Epithelial cell of prostate (primary cell): ENCODE measurements at regions not wholly inside any gene's neighbourhood (a gene's known extent, or its start where the extent isn't known, plus 50 kb on each side); places are given as distances from the start of the nearest gene placed in this dataset.

ENCODE experiments used
- DNase-seq: peaks from one replicate; pipeline ENCODE4 v3.0.0-alpha.2; 2011; ENCODE audit warnings: low read depth, low spot score
- H3K27ac ChIP-seq: fragments of 450-650 bp; 2 replicates; pipeline ENCODE4 v1.5.1; 2017; ENCODE audit warnings: mild to moderate bottlenecking

- no peak for DNase-seq
- no peak overlapping the region for H3K27ac ChIP-seq
These were observed 383.4 kb downstream of the CDH11 start for GRCh38 chr16:64738321-64738960.

- H3K27ac ChIP-seq, result no peak overlapping the region
- DNase-seq, result no peak
These were observed 385.0 kb downstream of the CDH11 start for GRCh38 chr16:64736857-64737256.

- no peak overlapping the region for H3K27ac ChIP-seq
- no peak for DNase-seq
These were observed 390.0 kb downstream of the CDH11 start for GRCh38 chr16:64731891-64732290.

GRCh38 chr16:64730261-64730660 is 391.6 kb downstream of the CDH11 start:
- no peak for DNase-seq
- no peak overlapping the region for H3K27ac ChIP-seq

GRCh38 chr16:64724339-64724738 is 397.5 kb downstream of the CDH11 start:
- no peak for DNase-seq
- no peak overlapping the region for H3K27ac ChIP-seq

GRCh38 chr16:64718486-64718885 is 403.4 kb downstream of the CDH11 start:
- DNase-seq, result no peak
- no peak overlapping the region for H3K27ac ChIP-seq

- no peak for DNase-seq
- no peak overlapping the region for H3K27ac ChIP-seq
These were observed 404.0 kb downstream of the CDH11 start for GRCh38 chr16:64717871-64718270.

GRCh38 chr16:64715624-64716023 is 406.2 kb downstream of the CDH11 start:
- DNase-seq, result no peak
- H3K27ac ChIP-seq, result no peak overlapping the region

- no peak overlapping the region for H3K27ac ChIP-seq
- no peak for DNase-seq
These were observed 409.8 kb downstream of the CDH11 start for GRCh38 chr16:64712026-64712425.

GRCh38 chr16:64711596-64711995 is 410.3 kb downstream of the CDH11 start:
- DNase-seq, result no peak
- no peak overlapping the region for H3K27ac ChIP-seq

- DNase-seq, result no peak
- H3K27ac ChIP-seq, result no peak overlapping the region
These were observed 410.8 kb downstream of the CDH11 start for GRCh38 chr16:64711026-64711425.

GRCh38 chr16:64705443-64705842 is 416.4 kb downstream of the CDH11 start:
- DNase-seq, result no peak
- H3K27ac ChIP-seq, result no peak overlapping the region

GRCh38 chr16:64704386-64704785 is 417.5 kb downstream of the CDH11 start:
- no peak for DNase-seq
- H3K27ac ChIP-seq, result no peak overlapping the region

GRCh38 chr16:64702415-64702814 is 419.4 kb downstream of the CDH11 start:
- DNase-seq, result no peak

GRCh38 chr16:64700628-64701027 is 421.2 kb downstream of the CDH11 start:
- no peak for DNase-seq
- H3K27ac ChIP-seq, result no peak overlapping the region

More at GRCh38 chr16:64702415-64702814, 419.4 kb downstream of the CDH11 start:
- no peak overlapping the region for H3K27ac ChIP-seq

- no peak overlapping the region for H3K27ac ChIP-seq
- DNase-seq, result no peak
These were observed 425.0 kb downstream of the CDH11 start for GRCh38 chr16:64696866-64697265.

- no peak for DNase-seq
- no peak overlapping the region for H3K27ac ChIP-seq
These were observed 426.2 kb downstream of the CDH11 start for GRCh38 chr16:64695684-64696083.

- H3K27ac ChIP-seq, result no peak overlapping the region
- DNase-seq, result no peak
These were observed 427.9 kb downstream of the CDH11 start for GRCh38 chr16:64693946-64694345.

- no peak overlapping the region for H3K27ac ChIP-seq
- no peak for DNase-seq
These were observed 434.1 kb downstream of the CDH11 start for GRCh38 chr16:64687786-64688185.

GRCh38 chr16:64687123-64687522 is 434.7 kb downstream of the CDH11 start:
- H3K27ac ChIP-seq, result no peak overlapping the region
- no peak for DNase-seq

- DNase-seq, result peak; percentile 39
- no peak overlapping the region for H3K27ac ChIP-seq
These were observed 441.7 kb downstream of the CDH11 start for GRCh38 chr16:64679976-64680690.

- no peak for DNase-seq
- H3K27ac ChIP-seq, result no peak overlapping the region
These were observed 452.3 kb downstream of the CDH11 start for GRCh38 chr16:64669573-64669972.
